ENCODE measurements at regions not wholly inside any gene's neighbourhood (a gene's known extent, or its start where the extent isn't known, plus 50 kb on each side); places are given as distances from the start of the nearest gene placed in this dataset.

DNA sequence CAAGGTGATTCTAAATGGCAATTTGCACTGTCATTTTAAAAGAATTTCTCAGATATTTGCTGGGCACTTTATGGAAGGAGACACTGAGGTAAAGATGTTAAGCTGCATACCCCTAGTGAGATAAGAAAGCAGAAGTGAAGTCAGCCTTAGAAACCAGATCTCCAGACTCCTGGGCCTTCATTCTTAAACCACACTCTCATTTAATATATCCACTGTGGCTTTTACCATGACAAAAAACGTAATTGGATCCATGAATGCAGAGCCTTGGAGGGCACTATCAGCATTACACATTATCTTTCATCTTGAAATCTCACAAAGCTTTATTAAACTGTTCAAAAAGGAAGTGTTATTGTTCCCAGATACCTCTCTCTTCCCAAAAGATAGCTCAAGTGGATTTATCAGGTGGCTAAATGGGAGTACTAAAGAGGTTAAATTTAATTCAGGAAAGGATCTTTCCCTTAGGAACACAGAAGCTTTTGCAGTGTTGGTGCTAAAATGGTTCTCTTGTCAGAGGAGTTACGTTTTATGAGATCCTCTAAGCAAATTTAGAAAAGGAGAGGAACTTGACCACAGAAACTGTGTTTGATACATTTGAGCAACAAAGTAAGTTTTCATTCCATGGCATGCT is 1060.4 kb downstream of the EFNB2 start:
- DNase-seq = no peak

DNA sequence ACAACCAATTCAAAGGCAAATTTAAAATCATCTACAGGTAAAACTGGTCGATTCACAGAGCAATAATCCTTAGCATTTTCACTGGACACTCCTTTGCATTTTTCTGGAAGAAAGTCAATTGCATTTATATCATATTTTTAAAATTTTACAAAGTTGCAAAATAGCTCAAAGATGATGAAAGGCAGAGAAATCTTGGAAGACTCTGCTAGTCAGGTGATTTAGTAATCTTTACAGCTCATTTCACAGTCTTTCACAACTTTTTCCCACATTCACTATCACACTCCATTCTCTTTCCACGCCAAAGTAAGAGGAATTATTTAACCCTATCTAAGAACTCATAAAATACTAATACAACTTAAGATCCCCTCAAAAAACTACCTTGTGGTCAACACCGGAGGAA is 1063.8 kb downstream of the EFNB2 start:
- no peak for DNase-seq

DNA sequence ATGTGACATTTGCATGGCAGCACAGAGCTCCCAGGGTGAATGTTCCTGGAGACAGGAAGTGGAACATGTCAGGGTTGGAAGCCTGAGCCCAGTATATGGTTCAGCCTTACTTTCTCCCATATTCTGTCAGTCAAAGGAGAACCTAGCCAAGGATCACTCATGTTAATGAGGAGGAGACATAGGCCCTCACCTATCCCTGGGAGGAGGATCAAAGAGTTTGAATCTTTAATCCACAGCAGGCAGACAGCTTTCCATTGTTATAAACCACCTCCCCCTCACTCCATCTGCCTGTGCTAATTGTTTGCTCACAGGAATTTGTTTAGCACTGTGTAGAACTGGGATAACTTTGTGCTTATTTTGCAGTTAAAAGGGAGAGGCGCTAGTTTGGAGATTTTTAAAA is 1069.1 kb downstream of the EFNB2 start:
- DNase-seq = no peak

DNA sequence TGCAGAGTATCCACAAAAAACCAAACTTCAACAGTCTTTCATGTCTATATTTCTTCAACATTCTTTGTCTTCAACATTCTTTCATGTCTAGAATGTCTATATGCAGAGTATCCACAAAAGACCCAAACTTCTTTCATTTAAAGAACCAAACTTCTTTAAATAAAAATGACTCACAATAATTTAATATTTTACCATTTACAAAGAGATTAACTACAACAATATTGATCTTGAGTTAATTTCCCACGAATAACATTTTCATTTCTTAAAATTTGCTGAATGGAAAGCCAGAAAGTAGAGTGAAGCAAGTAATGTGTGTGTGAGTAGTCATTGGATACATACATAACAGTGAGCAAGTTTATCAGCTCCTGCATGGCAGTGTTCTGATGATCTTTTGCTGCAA is 1069.7 kb downstream of the EFNB2 start, which contains the start of gene DAOA:
TSS of gene DAOA (plus strand) at position 301 of the 400 bp plus-strand sequence.
- DNase-seq = no peak

DNA sequence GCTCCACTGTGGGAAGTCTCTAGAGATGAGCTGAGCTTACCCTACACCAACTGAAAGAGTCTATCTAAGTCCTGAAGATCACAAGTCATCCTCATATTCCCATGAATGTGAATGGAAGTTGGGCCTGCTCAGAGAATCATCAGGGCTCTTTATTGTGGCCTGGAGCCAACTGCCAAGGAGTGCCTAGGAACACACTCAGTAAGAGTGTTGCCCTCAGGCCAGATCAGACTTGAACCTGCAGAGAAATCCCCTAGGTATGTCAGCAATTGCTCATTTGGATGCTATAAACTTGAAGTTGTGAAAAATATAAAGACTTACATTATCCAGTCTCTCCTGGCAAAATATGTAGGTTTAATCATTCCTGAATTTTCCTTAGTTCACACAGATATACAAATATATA is 1070.2 kb downstream of the EFNB2 start:
- no peak for DNase-seq

DNA sequence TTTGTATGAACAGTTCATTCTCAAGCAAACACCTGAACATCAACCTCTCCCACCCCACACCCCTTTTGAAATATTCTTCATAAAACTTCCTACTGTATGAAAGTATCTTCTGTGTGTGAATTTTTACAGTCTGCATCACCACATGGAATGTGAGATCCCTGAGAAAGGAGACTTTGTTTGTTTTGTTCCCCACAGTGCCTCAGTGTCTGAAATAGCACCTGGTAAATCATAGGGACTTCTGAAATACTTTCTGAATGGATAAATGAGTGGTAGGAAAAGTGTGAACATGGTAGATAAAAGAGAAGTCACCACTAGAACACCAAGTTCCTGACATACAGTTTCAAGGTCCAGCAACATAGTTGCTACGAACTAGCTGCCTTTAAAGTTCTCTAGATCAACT is 1071.2 kb downstream of the EFNB2 start:
- DNase-seq = no peak

DNA sequence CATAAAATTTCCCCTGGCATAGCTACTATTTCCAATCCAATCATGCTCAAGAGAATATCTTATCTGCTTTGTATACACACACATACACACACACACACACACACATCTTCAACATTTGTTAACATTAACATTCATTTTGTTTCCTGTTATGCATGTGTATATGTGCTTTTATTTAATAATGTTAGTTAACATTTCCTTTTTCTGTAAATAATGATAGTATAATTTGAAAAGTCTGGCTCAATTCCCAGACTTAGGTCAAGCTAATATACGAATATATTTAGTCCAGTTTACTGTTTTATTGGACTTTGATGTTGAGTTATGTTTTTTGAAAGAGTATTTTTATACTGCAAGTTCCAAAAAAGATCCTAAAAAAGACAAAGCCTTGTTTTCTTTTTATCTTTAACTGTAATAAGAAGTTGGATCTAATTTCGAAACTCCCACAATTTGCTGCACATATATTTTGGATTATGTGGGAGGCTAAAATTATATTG is 1072.4 kb downstream of the EFNB2 start:
- DNase-seq = no peak

DNA sequence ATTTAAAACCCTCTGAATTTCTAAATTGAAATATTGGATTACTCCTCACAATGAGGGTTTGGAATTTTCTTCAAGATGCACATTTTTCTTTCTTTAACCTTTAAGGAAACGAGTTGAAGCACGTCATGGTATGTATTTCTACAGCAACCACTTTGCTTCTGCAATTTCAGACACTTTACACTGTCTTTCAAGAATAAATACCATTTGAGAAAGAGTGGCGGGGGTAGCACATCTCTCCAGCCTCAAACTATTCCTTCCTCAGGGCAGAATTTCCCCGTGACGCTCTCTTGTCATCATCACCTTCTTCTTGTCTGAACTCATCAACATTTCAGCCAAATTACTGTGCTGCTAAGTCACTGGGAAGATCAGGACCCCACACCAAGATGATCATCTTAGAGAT is 1073.4 kb downstream of the EFNB2 start:
- DNase-seq = no peak

DNA sequence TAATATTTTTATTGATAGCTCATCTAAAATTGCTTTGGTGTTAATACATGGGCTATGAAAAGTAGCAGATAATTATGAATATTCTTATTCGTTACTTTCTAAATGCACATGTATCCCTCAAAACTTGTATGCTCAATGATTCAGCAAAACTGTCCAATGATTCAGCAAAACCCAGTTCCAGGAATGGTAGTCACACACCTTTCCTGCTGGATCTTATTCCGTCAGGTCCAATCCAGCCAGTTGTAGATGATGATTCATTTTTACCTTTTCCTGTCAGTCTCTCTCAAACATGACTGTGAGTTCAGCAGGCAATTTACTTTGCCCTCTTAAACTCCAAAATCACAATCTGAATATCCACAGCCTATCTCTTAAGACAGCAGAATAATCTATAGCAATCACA is 1082.6 kb downstream of the EFNB2 start:
- DNase-seq = no peak

DNA sequence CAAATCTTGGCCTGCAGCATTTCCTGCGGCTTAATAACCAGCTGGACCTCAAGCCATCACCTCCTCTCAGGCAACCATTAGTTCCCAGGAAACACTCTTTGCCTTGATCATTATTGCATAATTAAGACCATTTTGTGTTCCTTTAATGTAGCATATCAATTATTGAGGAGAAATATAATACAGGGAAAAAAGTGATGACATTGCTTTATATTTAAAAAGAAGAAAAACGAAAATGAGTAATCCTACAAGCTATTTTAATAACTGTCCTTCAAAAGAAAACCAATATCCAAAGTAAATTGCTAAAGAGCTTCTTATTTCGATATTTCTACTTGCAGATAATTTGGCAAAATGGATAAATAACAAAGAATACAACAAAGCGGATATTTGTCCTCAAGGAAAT is 1084.7 kb downstream of the EFNB2 start:
- no peak for DNase-seq

DNA sequence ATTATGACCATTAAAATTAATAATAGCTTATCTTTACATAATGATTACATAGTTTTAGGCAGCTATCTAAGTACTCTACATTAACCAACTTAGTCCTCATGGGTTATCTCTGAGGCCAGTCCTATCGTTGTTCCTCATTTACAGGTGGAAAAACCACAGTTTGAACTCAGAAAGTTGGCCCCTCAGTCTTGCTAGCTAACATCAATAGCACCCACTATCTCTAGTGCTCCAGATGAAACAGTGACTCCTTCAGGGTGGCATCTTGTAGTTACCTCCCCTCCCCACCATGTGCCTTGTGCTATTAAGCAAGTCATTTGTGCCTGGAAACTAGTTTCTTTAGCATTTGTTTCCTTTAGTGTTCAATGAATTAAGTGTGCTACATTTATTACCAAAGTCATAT is 1086.7 kb downstream of the EFNB2 start:
- DNase-seq = peak; percentile 63

DNA sequence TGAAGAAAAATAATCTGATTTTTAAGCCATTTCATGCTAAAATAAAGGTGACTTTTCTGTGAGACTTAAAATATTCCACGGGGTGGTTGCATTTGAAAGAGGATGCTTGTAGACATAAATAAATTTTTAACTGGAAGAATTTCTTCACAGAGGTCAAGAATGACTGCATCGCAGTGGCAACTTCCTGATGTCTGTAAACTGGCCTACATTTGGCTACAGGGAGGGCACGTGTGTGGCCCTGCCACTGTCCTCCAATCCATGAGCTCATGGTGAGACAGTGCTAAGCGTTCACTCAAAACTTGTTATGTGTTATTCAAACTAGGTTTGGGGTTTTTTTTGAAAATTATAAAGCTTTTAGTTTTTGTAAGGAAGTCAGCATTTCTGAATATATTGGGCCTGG is 1089.3 kb downstream of the EFNB2 start:
- DNase-seq = no peak

DNA sequence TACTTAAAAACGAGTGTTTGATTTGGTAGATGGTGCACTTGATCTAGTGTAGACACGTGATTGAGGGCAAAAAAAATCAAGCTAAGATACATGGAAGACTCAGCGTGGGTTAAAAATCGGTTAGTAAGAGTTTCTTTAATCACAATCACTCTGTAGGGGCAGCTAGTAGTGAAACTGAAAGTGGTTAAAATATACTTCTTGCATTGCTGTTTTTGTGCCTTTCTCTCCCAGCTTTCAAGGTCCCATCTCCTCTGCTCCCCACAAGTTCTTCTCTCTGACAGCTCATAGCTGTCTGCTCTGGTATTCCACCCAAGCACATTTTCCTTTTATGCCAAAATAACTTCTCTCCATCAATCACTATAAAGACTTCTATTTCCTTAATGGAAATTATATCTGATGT is 1089.7 kb downstream of the EFNB2 start:
- DNase-seq = no peak

DNA sequence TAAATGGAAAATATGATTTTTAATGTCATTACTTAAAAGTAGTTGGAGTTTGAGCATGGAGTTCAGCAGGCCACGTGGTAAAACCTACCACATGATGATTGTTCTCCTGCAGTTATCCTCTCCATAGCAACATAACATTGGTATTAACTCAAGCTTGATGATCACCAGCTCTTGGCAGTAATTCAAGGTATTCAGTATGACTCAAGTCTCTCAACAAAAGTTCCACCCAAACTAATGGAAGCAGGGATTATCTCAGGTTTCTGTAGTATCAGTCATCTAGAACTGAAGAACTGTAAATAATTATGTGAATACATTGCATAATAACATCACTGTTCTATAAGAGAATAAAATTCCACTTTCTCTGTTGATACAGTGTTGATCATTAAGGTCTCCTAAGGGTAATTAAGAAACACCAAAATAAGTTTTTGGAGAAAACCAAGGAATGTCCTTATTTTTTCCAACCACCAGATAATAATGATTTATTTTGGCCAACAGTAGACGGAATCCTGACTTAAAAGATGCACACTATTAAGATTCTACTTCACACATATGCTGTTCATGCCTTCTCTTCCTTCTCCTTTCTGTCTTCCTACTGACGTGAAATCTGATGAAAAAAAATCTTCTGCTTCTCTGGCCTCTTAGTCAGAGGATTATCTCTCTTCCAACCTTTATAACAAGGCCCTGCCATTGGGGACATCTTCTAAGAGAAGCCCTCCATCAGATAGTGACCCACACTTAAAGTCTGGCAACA is 1092.3 kb downstream of the EFNB2 start:
- DNase-seq = peak; percentile 75

DNA sequence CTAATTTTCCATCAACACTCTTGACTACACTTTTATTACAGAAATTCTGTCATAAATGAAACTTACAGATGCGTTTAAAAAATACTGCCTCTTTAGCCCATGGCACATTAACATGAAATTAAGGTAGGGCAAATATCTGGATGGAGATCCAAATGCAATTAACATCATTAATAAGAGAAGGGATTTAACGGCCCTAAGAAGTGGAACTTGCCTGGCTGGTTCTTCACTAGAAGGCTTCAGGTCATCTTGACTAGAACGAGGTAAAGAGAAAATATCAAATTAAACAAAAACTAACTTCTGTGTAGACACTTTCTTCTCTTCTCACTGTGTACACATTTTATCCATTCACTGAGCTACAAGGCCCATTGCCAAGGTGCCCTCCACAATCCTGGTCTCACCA is 1093.4 kb downstream of the EFNB2 start:
- no peak for DNase-seq

DNA sequence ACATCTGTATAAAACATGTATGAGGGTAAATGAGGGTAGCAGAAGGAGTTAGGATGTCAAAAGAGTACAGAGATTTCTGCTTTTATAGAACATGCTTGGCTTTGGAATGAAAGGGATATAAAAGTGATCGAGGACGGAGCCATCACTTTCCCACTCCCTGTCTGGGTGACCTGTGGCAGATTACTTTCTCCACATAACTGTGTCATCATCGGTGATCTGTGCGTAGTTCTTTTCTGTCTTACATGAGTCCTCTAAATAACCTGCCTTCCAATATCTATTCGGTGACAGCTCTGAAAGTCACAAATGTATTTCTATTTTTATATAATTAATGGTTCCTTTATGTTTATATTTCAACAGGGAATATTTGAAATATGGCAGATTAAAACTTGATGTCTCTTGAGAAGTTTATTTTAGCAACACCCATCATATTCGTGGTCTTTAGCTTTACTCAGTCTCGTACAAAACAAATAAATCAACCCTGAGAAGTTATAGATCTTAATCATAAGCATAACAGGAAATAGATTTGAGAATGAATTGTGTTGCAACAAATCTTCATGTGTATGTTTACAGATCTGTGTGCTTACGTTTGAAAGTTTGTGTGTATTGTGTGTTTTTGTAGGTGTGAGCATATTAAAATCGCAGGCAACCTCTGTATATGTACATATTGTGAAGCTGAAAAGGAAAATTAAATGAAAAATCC is 1094.3 kb downstream of the EFNB2 start:
- no peak for DNase-seq

DNA sequence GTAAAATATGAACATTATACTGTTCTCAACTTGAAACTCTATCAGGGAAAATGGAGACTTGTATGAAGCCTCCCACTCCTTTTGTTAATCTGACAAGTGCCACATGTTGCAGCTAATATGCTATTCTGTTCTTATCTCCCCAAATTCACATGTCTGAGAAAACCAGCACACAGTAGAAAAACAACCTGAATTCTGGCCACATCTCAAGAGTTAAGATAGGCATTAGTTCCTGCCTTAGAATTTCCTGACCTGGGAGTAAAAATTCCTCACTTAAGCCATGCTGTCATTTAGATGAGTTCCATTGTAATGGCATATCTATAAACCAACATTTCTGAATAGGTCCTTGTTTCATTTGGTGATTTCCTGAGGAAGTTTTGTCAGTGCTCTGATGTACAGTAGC is 1098.5 kb downstream of the EFNB2 start:
- peak; percentile 93 for DNase-seq

DNA sequence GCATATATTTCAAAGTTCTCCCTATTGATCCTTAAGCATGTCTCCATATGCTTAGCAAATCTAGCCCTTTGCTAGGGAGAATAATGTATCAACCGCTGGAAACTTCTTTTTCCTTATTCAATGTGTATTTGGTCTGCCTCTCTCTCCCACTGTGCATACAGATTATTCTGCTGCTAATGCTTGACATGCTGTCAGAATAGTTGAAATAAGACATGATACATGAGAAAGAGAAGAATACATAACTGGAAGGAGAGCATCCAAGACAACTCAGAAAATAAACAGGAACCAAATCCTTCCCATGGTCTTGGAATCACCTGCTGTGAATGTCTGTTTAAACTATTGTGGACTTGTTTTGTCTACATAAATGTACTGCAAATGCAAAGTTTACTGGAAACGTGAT is 1103.0 kb downstream of the EFNB2 start:
- DNase-seq = no peak

DNA sequence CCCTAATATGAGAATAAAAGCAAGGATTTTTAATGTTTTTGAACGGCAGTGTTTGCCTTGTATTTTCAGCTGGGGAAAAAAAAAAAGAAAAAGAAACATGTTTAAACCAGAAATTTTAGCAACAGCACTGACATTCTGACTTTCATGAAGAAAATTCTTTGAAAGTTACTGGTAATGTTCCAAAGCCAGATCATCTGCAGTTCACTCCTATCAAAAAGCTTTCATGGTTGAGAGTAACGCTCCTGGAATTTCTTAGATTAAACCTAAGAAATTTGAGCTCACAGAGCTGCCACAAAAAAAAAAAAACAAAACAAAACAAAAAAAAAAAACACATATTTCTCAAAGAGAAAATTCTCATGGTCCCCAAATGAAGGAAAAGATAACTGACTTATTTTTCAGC is 1106.7 kb downstream of the EFNB2 start:
- no peak for DNase-seq

DNA sequence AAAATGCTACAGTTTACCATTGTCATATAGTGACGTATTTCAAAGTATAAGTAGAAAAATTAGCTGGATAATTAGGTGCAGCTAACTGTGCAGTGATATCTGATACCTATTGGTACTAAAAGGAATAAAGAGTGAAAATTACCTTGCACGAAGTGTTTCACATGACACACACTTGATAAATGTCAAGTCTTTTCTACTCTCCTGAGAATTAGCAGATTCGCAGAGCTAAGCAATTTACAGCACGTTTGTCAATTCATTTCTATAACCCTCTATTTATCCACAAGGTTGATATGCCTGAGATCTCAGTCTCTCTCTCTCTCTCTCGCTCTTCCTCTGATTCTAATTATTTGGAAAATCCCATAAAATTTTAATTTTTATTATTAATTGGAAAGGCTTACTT is 1109.0 kb downstream of the EFNB2 start:
- no peak for DNase-seq

DNA sequence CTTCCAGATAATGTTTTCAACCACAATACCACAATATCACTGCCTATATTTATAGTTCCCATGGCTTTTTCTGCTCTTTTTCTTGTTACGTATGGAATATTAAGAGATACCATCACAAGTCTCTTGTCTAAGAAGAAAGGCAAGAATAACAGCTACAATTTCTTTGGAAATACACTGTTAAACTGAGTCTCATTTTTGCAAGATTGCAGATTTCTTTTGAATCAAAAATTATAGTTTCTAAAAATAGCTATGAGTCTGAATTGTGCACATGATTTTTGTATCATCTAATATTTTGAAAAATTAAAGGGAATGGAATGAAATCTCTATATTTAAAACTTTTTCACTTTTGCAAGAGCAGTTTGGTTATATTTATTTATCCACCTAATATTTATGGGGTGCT is 1120.8 kb downstream of the EFNB2 start:
- DNase-seq = no peak

DNA sequence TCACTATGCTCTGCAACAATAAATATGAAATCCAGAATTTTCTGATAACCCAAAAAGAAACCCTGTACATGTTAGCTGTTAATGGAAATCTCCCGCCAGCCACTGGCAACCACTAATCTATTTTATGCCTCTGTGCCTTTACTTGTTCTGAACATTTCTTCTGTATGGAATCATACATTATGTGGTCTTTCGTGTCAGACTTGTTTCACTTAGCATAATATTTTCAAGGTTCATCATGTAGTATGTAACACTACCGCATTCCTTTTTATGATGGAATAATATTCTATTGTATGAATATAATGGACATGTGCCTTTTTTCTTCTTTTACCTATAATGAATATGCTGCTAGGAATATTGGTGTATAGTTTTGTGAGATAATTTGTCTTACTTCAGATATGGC is 1123.3 kb downstream of the EFNB2 start:
- DNase-seq = no peak

DNA sequence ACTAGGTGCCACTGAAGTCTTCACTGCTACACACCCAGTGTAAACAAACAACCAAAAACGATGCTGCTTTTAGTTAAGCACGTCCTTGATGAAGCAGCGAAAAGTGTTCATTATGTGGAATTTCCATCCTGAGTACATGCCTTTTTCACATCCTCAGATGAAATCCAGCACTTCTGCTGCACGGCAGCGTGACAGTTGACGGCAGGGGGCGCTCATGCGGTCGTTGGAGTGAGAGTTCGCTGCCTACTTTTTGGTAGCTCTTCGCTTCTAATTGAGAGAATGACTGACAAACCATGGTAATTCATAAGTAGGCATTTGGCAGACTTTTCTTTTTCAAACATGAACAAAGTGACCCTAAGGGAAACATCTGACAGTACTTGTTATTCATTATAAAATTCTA is 1124.9 kb downstream of the EFNB2 start:
- DNase-seq = peak; percentile 51

DNA sequence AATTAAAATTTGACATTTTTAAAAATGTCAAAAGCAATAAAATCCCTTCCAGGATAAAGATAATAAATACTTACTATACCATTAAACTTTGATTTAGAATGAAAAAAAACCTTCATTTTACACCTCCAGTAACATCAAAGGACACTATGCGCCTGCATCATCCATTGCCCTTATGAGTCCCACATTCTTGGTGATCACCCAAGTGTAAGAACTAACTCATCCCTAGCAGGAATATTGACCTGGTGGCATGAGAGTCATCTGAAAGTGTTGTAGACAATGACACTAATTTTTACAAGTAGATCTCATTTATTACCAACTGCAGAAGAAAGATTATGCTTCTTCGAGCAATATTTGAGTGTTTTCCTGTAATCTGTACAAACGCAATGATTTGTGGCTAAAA is 1128.9 kb downstream of the EFNB2 start:
- no peak for DNase-seq
